HCT116 (cell line): ENCODE measurements at regions not wholly inside any gene's neighbourhood (a gene's known extent, or its start where the extent isn't known, plus 50 kb on each side); places are given as distances from the start of the nearest gene placed in this dataset.

ENCODE experiments used
- CTCF ChIP-seq, 3 experiments: fragments of 200-600 bp in 1 of 3; sonication (generic) in 1 of 3; IDR thresholded peaks in 2 of 3; conservative IDR thresholded peaks in 1 of 3; 2 replicates each; pipeline ENCODE4 v1.5.1; 2012 to 2017; ENCODE audit warnings: low read depth in 2 of 3, low read length in 2 of 3, antibody characterized with exemption in 1 of 3, borderline replicate concordance in 1 of 3, control low read depth in 1 of 3, mild to moderate bottlenecking in 1 of 3, mixed read lengths in 1 of 3, mixed run types in 1 of 3, moderate library complexity in 1 of 3; ENCODE audit not compliant: insufficient read depth in 1 of 3
- MAX ChIP-seq: IDR thresholded peaks from 2 replicates; pipeline ENCODE4 v1.6.1; 2012
- POLR2A ChIP-seq: IDR thresholded peaks from 2 replicates; pipeline ENCODE4 v1.7.0; 2011; ENCODE audit warnings: borderline replicate concordance; ENCODE audit not compliant: insufficient read depth, insufficient read length; ENCODE audit errors: extremely low read depth

GRCh38 chr2:71892423-71892730 is 255.3 kb downstream of the CYP26B1 start:
- TF ChIP-seq POLR2A (no peak), MAX (no peak), CTCF (IDR thresholded peaks at IDR 0.05 in 2 of 3, conservative IDR thresholded peaks at IDR 0.05 in 1 of 3; ENCODE audit: borderline replicate concordance in 1 of 3, insufficient read depth in 1 of 3, low read depth in 2 of 3, low read length in 2 of 3) (no peak)
